Panc1 (cell line): ENCODE measurements at regions not wholly inside any gene's neighbourhood (a gene's known extent, or its start where the extent isn't known, plus 50 kb on each side); places are given as distances from the start of the nearest gene placed in this dataset.

ENCODE experiments used
- CTCF ChIP-seq: fragments of 450-650 bp; IDR thresholded peaks from 2 replicates; pipeline ENCODE4 v1.5.1; 2017; ENCODE audit warnings: mild to moderate bottlenecking
- POLR2AphosphoS5 ChIP-seq: IDR thresholded peaks from 2 replicates; pipeline ENCODE4 v1.6.1; 2012; ENCODE audit warnings: mild to moderate bottlenecking, low read depth, low read length, moderate library complexity
- REST ChIP-seq, 2 experiments: IDR thresholded peaks; 2 replicates each; pipeline ENCODE4 v1.6.1; 2011 to 2012; ENCODE audit warnings: low read depth in 2 of 2, control low read depth in 1 of 2, low read length in 1 of 2, mild to moderate bottlenecking in 1 of 2, moderate library complexity in 1 of 2; ENCODE audit not compliant: insufficient read depth in 1 of 2

- no peak for TF ChIP-seq CTCF
- TF ChIP-seq REST (IDR thresholded peaks at IDR 0.05; ENCODE audit: insufficient read depth in 1 of 2, low read depth in 2 of 2, low read length in 1 of 2), result no peak
- no peak for TF ChIP-seq POLR2AphosphoS5
These were observed 253.6 kb upstream of the CFAP20DC start for GRCh38 chr3:59303452-59303851.
